Epidermal melanocyte (primary cell): ENCODE measurements at regions not wholly inside any gene's neighbourhood (a gene's known extent, or its start where the extent isn't known, plus 50 kb on each side); places are given as distances from the start of the nearest gene placed in this dataset.
"Not testable (repeated sequence)": the region's sequence is repeated elsewhere in the genome, so short reads cannot be mapped to it uniquely, and the experiment has no call there.

Experiments
- DNase-seq: peaks from one replicate; pipeline ENCODE4 v3.0.0; 2011; ENCODE audit warnings: low spot score; ENCODE audit not compliant: insufficient read length

GRCh38 chr16:29115802-29116141, 130.9 kb downstream of the LAT start:
- DNase-seq: not testable (repeated sequence)

- peak; percentile 38 for DNase-seq
Observed at GRCh38 chr16:29114989-29115801, 130.3 kb downstream of the LAT start.

DNA sequence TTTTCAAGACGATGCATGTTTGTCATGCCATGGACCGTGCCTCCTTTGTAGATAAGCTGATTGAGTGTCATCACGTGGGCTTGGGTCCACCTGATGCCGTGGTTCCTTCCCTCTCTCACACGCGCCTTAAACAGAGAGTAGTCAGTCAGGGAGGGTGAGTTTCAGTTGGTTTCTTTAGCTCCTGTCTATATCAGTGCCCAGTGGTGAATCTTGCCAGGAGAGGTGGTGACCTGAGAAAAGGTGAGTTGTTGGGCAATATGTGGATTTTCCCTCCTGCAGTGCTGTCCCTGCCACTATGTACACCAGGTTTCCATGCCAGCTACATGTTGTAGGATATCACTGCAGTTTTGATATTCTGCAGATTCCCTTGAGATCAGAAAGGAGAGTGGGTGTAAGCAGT, 129.7 kb downstream of the LAT start:
- no peak for DNase-seq

DNA sequence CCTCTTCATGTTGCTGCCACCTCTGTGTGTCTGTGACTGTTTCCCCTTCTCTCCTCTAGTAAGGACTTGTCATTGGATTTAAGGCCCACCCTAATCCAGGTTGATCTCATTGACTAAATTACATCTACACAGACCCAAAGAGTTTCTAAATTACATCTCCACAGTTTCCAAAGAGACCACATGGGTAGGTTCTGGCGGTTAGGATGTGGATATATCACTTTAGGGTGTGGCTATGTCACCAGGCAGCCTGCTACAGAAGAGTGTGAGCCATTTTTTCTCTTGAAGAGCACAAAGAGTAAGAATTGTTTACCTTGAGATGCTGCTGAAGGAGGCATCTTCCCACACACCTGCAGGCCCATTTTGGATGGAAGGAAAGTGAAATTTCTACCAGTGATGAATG, 128.6 kb downstream of the LAT start:
- DNase-seq: not testable (repeated sequence)

DNA sequence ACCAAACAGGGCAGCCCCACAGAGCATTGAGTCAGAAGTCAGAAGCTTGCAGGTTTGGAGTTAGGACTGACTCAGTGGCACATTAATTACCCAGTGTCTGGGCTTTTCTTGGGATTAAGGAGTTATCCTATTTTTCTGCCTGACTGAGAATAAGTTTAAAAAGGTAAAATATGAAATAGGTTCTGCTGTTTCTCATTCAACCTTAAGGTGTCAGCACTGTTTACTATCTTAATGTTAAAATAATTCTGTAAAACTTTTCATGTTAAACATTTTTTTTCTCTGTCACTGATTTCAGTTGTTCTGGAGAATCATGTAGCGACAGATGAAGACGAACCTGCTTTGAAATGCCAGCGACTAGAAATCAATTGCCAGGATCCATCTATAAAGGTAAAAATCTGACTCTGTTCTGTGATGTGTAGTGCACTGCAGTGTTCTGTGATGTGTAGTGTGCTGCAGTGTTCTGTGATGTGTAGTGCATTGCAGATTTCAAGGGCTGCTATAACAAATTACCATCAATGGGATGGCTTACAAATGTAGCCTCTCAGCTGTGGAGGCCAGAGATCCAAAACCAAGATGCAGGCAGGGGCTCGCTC, 128.0 kb downstream of the LAT start:
- no peak for DNase-seq

DNA sequence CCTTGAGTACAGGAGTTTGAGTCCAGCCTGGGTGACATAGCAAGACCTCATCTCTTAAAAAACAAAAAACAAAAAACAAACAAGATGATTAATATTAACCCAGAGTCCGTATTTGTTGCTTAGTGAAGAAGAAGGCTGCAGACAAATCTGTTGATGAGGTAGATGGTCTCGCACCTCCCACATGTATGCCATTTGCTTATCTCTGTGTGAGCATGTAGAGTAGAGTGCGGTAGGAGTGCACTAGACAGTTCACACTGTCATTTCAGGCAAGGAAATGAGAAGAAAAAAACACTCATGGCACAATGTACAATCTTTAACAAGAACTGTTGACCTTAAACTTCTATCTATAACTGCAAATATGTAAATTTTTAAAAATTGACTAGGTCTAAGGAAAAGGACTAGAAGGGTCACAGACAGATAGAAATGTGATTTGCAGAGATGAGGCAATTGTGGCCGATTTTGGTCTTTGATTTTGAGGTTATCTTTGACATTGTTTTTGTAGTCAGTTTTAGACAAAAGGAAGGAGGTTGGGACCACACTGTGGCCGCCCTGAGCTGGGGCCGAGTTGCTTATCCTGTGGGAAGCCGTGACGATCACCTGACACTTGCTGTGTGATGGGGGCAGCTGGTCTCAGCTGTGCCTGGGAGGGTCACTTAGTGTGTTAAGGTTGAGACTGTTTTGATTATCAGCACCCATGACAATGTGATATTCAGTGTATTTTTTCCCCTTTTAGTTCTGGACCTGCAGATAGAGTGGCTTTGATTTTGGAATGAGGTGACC, 127.2 kb downstream of the LAT start:
- not testable (repeated sequence) for DNase-seq

- DNase-seq: no peak
Observed at GRCh38 chr16:29111421-29111820, 126.6 kb downstream of the LAT start.

DNA sequence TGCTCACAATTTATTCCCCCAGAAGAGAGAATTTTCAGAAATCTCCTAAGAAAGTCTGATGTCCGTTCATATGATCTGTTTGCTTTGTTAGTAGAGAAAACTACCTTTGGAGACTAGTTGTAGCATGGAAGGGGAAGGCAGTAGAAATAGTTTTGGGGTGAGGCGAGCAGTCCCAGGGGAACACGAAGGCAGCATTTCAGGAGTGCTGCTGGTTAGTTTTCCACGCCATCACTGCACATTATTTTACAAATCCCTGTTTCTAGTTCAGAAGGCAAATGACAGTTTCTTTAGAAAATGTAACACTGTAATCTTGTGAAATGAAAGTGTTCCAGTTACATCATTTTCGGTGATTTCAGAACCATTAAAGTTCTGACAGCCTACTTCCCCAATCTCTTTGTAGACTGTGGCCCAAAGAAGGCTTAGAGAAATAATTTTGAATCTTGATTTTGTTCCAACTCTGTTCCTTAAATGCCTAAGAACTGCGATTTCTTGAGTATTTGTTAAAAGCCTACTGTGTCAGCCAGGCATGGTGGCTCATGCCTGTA, 123.8 kb downstream of the LAT start:
- DNase-seq: not testable (repeated sequence)

DNA sequence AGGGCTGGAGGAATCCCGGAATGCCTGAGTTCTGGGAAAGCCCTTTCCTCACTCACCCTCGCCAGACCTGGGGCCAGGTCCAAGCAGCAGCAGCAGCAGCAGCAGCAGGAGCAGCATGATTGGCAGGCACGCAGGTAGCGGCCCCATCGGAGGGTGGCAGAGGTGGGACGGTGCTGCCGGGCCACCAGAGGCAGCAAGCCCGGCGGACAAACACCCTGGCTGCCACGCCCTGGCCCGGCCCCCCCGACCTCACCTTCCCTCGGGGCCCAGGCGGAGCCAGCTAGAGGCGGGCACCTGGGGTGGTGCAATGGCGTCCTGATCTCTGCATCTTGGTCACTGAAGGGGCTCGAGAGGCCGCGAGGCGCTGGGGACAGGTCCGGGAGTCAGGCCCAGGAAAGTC, 122.4 kb downstream of the LAT start:
- no peak for DNase-seq

- not testable (repeated sequence) for DNase-seq
Observed at GRCh38 chr16:29106259-29106908, 121.5 kb downstream of the LAT start.

DNA sequence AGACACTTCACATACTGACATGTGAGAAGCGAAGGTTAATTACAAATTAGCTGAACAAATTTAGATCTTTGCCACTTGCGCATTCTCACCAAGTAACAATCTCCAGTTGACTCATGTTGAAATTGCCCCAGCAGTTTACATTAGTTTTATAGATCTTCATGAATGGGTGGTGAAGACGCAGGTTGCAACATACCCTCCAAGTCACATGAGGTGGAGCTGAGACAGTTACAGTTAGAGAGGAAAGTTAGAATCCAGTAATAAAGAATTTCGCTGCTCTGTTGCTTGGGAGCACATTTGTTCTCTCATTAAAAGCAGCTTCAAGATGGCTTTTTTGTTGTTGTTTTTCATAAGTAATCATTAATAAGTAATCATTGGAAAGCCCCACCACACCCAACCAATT, 119.7 kb downstream of the LAT start:
- DNase-seq: not testable (repeated sequence)

DNA sequence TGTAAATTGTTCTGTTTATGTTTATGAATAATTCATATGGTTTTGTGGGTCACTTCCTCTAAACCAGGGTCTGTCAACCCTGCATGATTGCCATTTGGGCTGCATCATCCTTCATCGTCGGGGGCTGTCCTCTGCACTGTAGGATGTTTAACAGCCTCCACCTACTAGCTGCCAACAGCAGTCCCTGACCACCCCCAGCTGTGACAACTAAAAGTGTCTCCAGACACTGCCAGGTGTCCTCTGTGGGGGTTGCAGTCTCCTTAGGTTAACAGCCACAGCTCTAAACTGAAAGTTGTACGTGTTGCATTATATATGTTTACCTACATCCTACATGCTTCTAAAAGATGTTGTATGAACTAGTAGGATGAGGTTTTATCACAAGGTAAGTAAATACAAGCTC, 113.1 kb downstream of the LAT start:
- DNase-seq: not testable (repeated sequence)

DNA sequence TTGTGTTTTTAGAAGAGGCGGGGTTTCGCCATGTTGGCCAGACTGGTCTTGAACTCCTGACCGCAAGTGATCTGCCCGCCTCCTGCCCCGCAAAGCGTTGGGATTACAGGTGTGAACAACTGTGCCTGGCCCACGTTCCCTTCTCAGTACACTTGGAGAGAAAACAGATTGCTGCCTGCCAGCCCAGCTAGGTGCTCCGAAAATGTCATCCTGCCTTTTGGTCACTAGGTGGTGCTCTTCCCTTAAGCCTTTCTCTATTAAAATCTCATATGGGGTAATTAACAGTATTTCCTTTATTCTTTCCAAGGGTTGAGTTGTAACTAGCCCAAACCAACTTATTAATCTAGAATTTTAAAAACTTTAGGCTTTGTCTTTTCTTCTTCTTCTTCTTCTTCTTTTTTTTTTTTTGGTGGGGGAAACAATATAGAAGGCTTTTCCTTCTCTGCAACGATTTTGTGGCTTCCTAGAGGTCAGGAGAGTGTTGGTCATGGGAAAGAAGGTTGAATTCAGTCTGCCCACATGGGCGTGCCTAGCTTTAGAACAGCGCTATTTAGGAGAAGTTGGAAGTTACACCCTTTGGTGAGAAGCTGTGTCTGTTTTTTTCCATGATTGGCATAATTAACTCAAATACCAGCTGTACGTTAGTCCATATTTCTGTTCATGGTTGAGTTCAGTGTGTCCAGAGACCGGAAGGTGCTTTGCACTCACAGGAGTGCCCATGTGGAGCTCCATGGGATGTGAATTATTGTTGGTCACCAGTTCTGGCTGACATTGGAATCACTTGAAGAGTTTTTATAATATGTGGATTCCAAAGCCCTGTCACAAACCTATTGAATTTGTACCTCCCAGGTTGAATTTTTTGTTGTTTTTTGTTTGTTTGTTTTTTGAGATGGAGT, 110.1 kb downstream of the LAT start:
- DNase-seq: not testable (repeated sequence)

- not testable (repeated sequence) for DNase-seq
Observed at GRCh38 chr16:29094325-29094724, 109.5 kb downstream of the LAT start.

DNA sequence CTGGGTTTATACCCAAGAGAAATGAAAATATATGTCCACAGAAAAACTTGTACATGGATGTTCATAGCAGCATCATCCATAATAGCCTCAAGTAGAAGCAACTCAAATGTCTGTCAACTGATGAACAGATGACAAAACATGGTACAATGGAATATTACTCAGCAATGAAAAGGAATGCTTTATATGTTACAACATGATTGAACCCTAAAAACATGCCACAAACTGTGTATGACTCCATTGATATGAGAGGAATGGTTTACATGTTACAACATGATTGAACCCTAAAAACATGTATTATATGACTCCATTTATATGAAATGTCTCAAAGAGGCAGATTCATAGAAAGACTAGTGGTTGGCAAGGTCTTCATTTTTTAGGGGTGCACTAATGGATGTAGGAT, 104.8 kb downstream of the LAT start:
- DNase-seq: not testable (repeated sequence)

GRCh38 chr16:29087673-29088072, 102.8 kb downstream of the LAT start:
- DNase-seq: not testable (repeated sequence)

GRCh38 chr16:29081829-29082639, 97.2 kb downstream of the LAT start:
- not testable (repeated sequence) for DNase-seq

DNA sequence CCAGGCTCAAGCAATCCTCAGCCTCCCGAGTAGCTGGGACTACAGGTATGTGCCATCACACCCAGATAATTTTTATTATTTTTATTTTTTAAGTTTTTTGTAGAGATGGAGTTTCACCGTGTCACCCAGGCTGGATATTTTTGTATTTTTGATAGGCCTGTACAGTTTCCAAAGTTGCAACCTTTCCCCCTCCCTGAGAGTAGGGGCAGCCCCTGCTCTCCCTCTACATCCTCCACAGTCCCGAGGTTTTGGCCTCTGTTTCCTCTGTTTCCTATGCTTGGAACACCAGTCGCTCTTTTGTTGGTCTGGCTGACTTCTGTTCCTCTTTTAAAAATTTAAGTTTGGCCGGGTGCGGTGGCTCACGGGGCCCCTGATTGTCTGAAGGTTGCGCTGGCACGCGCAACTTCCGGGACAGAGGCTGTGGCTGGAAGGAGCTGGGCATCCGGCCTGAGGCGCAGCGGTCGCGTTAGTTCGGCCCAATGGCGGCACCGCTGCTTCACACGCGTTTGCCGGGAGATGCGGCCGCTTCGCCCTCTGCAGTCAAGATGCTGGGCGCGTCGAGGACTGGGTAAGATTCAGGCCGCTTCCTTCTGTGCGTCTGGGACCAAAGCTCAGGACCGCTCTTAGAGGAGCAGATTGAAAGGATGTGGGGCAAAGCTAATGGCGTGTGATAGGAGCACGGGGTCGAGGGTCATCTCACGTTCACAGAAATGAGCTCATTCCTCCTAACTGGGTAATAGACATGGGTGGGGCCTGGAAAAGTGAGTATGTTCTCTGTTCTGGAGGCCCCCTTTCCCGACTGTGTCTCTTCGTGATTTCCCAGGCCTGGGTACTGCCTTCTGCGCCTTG, 89.9 kb downstream of the LAT start:
- DNase-seq: not testable (repeated sequence)

DNA sequence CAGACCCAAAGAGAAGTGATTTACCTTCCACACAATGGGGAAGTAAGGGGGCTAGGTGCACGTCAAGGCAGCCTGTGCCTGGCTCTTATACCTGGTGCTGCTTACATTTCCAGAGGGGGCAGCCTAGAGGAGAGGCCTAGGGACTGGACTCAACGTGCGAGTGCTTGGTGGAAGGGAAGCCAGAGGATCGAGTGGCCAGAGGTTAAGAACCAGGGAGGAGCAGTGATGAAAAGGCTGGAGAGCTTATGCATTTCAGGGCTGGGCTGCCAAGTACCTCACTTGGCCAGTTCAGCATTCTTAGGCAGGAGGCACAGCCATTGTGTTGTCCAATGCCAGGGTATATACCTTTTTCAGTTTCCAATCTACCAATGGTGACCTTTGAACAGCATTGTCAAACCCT, 77.4 kb downstream of the LAT start:
- DNase-seq: not testable (repeated sequence)
